ENCODE measurements at regions not wholly inside any gene's neighbourhood (a gene's known extent, or its start where the extent isn't known, plus 50 kb on each side); places are given as distances from the start of the nearest gene placed in this dataset.

GRCh38 chr6:103081876-103082630 is 1688.5 kb downstream of the GRIK2 start:
- no peak for TF ChIP-seq CTCF (IDR thresholded peaks at IDR 0.05)
- TF ChIP-seq POLR2A (IDR thresholded peaks at IDR 0.05), result no peak

All from testis (tissue), 2 donors.